Ecto neural progenitor cell (in vitro differentiated cells): ENCODE measurements at regions not wholly inside any gene's neighbourhood (a gene's known extent, or its start where the extent isn't known, plus 50 kb on each side); places are given as distances from the start of the nearest gene placed in this dataset.
"Not testable (repeated sequence)": the region's sequence is repeated elsewhere in the genome, so short reads cannot be mapped to it uniquely, and the experiment has no call there.

ENCODE experiments used
- DNase-seq: peaks from one replicate; pipeline ENCODE4 v3.0.0-alpha.2; 2018; ENCODE audit warnings: low spot score

DNA sequence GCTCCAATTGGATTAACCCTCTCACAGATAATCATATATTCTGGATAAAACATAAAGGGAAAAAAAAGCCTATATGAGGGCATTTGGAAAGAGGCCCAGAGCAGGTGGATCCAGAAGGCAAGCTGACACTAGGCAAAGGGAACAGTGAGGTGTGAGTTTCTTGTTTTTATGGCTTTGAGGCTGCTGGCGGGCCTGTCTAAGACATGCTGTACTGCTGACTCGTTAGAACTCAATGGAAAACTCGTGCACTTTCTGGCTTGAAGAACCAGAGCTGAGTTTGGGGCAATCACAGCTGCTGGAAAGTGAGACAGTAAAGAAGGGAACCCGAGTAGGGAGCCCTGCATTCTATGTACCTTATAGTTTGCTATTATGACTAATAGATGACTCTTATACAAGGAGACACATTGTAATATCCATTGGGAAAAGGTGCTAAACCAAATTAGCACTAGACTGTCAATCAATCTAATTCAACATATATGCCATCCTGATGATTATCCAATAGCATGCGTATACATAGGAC is 637.1 kb downstream of the GATA3 start:
- no peak for DNase-seq

DNA sequence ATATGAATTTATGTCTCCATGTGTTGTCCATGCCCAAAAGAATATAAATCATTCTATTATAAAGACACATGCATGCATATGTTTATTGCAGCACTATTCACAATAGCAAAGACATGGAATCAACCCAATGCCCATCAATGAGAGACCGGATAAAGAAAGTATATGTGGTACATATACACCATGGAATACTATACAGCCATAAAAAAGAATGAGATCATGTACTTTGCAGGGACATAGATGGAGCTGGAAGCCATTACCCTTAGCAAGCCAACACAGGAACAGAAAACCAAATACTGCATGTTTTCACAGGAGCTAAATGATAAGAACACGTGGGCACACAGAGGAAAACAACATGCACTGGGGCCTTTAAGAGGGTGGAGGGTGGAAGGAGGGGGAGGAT is 639.1 kb downstream of the GATA3 start:
- not testable (repeated sequence) for DNase-seq

GRCh38 chr10:8696746-8697145 is 642.3 kb downstream of the GATA3 start:
- no peak for DNase-seq

DNA sequence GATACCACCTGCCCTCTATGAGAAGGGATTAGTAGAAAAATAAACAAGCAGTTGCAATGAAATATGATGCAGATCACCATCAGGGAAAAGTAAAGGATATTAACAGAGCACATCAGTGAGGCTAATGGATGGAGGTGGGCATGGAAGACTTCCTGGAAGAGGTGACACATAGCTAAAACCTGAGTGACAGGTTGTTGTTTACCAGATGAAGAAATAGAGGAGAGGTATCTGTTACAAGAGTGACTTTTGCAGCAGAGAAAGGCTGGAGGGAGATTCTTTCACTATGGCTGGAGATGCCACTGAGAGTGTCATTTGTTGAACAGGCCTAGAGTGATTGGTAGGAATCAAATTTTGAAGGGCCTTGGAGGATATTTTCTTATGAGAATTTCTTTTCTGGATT is 646.2 kb downstream of the GATA3 start:
- no peak for DNase-seq

DNA sequence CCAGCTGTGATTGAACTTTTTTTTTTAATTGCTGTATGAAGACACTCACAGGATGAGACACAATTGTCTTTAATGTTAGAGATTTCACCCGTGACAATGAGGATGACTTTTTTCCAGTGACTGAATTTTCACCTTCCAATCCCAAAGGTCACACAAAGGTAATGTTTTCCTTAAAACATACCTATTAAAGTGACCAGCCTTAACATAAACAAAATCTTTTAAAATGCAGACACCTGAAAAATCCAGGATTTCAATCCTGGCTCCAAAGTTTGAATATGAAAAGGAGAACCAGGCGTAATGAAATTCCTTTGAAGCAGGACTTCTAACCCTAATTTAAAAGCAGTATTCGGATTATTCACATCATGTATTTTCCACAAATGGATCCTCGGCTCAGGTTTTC is 647.7 kb downstream of the GATA3 start:
- no peak for DNase-seq

GRCh38 chr10:8705415-8705814 is 650.9 kb downstream of the GATA3 start:
- DNase-seq: no peak

DNA sequence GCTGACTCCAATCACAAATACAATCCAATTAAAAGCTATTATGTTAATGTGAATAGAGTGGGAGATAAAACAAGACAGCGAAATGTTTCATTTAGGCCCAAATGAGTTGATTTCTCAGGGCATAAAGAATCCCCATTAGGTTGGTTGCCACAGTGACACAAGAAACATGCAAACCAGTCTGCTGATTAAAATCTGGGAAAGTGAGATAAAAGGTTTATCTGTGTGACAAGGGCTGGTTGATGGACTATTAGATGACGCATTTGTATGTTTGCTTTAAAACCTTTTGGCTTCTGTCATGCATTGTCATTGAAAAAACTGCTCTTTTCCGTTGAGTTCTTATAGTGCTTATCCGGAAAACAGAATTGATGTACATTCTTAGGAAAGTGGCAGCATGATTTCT is 658.2 kb downstream of the GATA3 start:
- no peak for DNase-seq

- no peak for DNase-seq
Measured at GRCh38 chr10:8719971-8720370, 665.5 kb downstream of the GATA3 start.

GRCh38 chr10:8721650-8722049 is 667.2 kb downstream of the GATA3 start:
- no peak for DNase-seq

DNA sequence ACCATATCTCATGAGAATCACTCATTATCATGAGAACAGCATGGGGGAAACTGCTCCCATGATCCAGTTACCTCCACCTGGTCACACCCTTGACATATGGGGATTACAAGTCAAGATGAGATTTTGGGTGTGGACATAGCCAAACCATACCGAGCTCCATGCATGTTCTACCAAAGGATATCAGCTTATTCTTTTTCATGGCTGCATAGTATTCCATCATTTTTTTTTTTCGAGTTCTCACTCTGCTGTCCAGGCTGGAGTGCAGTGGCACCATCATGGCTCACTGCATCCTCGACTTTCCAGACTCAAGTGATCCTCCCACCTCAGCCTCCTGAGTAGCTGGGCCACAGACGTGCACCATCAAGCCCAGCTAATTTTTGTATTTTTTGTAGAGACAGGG is 668.3 kb downstream of the GATA3 start:
- DNase-seq: no peak

DNA sequence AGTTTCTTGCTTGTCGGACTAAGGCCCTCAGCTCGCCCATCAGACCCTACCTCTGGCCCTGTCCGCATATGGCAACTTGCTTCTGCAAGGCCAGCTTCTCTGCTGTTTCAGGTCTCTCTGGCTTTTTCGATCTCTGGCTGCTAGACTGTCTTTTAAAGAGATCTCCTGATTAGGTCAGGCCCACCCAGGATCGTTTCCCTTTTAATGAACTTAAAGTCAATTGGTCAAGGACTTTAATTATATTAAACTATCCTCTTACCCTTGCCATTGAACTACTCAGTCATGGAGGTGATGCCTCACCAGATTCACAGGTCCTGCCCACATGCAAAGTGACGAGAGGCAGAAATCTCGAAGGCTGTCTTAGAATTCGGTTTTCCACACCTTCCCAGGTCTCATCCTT is 670.9 kb downstream of the GATA3 start:
- no peak for DNase-seq

- DNase-seq: no peak
Measured at GRCh38 chr10:8726084-8726778, 671.7 kb downstream of the GATA3 start.

DNA sequence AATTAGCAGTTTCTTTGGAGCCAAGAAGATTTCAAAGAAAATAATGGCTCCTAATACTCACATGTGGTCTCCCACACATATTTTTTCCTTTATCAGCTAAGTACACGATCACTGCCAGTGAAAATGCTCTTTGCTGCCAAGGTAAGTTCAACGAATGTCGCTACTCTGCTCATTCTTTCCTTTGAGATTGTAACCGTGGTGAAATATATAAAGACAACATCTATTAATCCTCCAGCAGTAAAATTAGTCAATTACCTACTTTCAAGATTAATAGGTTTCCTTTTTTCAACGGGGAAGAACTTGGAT is 672.2 kb downstream of the GATA3 start:
- DNase-seq: no peak

GRCh38 chr10:8731121-8732095 is 676.9 kb downstream of the GATA3 start:
- DNase-seq: no peak

GRCh38 chr10:8738987-8739386 is 684.5 kb downstream of the GATA3 start:
- no peak for DNase-seq

DNA sequence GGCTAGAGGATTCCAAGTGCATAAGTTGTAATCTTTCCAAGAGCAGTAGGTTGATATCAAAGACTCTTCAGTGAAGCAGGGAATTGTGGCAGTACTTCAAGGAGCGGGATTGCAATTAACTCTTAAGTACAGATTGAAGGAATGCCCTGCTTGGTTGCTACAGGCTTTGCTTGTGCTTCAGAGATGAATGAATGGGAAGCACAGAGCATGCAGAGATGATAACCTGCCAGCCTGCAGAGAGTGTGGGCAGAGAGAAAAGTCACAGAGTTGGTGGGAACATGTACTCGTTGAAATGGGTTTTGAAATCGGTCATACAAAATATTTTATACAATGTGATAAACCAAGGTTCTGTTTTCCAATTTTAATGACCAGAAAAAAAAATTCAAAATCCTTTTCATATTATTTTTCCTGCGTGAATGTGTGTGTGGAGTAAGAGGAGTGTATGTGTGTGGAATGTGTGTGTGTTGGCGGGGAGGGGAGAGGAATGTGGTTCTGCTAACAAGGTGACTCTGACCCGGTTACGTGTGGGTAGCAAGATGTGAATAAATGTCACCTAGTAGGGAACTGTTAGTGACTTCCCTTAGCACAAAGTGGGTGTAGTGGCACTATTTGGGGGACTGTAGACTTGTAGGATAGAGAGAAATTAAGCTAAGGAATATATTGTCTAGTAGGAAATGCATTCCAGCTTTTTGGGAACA is 697.8 kb downstream of the GATA3 start:
- no peak for DNase-seq

DNA sequence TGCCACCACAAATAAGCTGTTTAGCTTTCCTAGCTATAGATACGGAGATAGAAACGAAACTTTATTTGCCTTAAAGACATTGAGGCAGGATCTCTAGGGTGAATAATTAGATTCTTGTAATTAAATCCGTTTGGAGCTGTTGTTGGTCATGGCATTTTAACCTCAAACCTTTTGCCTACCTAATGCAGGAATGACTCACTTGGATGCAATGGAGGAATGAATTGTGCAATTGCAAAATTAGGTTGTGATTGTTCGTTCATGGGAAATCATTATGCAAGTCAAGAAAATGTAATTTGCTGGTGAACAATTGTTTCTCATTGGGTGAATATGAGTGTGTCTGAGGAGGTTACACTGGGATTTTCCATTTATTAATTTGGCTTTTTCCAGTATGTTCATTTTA is 703.5 kb downstream of the GATA3 start:
- no peak for DNase-seq

DNA sequence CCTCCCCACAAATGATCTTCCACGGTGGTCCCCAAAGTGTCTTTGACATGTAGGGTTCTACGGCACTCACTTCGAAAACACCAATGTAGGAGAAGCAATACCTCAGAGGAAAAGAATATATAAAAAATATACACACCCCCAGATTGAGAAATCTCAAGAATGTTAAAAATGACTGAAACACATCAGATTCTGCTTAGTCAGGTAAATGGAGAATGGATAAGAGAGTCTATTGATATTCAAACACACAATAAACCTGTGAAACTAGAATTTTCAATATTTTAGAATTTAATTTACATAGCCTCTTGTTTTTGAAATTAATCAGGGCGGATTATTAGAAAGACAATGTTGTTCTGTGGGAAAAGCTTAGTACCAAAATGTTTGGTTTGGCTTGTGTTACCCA is 712.4 kb downstream of the GATA3 start:
- DNase-seq: no peak

- no peak for DNase-seq
Measured at GRCh38 chr10:8767591-8767990, 713.1 kb downstream of the GATA3 start.

DNA sequence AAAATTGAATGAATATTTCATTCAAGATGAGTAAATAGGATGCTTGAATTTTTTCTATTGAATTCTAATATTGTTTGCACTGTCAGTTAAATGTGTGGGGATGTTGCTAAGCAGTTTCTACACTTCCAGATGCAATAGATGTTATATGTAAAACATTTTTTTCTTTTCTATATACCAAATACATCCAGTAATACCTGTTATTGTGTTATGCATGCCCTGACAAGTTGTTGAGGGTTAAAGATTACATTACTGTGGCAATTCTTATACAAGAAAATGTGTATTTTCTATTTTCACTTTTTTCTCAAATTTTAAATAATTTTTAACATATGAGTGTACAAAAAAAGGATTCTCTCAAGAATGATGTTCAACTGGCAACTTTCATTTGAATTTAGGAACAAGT is 713.9 kb downstream of the GATA3 start:
- no peak for DNase-seq

DNA sequence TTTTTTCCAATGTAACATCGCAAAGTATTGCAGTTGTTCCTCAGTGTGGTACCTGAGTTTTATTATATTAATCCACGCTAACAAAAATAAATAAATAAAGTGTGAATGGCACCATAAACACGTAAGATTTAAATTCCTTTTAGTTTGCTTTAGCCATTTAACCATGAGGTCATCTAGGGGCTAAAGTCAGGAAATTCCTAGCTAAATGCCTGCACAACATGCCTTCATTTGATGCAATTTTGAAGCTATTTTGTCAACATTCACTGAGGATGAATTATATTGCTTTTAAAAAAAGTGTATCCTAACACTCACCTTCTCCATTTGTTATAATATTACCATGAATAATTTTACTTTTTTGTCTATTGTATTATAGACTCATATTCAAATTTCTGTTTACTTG is 714.4 kb downstream of the GATA3 start:
- DNase-seq: no peak

DNA sequence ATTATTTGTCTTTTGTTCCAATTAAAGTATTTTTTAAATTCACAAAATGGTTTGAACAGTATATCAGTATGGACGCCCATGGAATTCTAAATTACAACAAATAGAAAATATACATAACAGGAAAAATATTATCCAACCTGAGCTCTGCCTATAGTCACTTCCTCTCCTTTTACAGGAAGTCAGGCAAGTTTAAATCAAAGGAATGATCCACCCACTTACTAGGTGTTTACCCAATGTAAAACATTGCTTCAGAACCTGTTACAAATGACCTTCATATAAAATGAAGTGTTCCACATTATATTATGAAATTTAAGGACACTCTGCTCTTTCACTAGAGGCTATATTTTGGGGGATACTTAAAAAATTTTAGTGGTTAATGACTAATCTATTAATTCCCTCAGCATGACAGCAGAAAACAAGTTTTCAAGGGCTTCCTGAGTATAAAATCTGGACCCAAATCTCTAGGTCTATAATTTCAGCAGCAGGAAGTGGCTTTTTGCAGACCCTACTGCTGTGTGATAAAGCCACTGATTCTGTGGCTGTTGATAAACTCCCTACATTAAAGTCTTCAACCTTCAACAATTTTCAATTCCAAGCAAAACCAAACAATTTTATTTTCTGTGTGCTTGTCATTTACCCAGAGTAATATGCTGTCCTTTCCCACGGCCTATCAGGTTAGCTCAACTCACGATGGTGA is 722.6 kb downstream of the GATA3 start:
- no peak for DNase-seq
